Breast epithelium (tissue), 3 donors: ENCODE measurements at regions not wholly inside any gene's neighbourhood (a gene's known extent, or its start where the extent isn't known, plus 50 kb on each side); places are given as distances from the start of the nearest gene placed in this dataset.

ENCODE experiments used
- POLR2A ChIP-seq: fragments of 450-650 bp; IDR thresholded peaks from one replicate; pipeline ENCODE4 v1.6.1; 2016; ENCODE audit warnings: antibody characterized with exemption, mild to moderate bottlenecking, moderate library complexity
- POLR2AphosphoS5 ChIP-seq, 3 donors: sonication (generic); formaldehyde crosslinking; IDR thresholded peaks; one replicate each; pipeline ENCODE4 v1.6.1; 2017; ENCODE audit warnings: antibody characterized with exemption in 3 of 3
- TF ChIP-seq, protein P1 (sequence below), 3 donors: fragments of 450-650 bp; IDR thresholded peaks; one replicate each; pipeline ENCODE4 v1.5.1; 2016 to 2017; ENCODE audit warnings: antibody characterized with exemption in 3 of 3, mild to moderate bottlenecking in 3 of 3, moderate library complexity in 3 of 3

DNA sequence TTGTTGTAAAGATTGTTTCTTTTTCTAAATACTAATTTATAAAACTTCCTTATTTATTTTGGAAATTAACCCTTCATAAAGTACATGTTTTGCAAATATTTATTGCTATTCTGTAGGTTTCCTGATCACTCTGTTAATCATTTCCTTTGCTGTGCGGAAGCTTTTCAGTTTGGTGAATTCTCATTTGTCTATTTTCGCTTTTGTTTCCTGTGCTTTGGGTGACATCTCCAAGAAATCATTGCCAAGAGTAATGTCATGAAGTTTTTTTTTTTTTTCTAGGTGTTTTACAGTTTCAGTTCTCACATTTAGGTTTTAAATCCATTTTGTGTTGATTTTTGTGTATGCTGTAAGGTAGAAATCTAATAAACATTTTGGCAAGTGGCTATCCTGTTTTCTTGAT is 1899.8 kb upstream of the ACO1 start:
- TF ChIP-seq, protein P1, sequence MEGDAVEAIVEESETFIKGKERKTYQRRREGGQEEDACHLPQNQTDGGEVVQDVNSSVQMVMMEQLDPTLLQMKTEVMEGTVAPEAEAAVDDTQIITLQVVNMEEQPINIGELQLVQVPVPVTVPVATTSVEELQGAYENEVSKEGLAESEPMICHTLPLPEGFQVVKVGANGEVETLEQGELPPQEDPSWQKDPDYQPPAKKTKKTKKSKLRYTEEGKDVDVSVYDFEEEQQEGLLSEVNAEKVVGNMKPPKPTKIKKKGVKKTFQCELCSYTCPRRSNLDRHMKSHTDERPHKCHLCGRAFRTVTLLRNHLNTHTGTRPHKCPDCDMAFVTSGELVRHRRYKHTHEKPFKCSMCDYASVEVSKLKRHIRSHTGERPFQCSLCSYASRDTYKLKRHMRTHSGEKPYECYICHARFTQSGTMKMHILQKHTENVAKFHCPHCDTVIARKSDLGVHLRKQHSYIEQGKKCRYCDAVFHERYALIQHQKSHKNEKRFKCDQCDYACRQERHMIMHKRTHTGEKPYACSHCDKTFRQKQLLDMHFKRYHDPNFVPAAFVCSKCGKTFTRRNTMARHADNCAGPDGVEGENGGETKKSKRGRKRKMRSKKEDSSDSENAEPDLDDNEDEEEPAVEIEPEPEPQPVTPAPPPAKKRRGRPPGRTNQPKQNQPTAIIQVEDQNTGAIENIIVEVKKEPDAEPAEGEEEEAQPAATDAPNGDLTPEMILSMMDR (IDR thresholded peaks at IDR 0.05) = no peak
- TF ChIP-seq POLR2AphosphoS5 (IDR thresholded peaks at IDR 0.05) = no peak
- TF ChIP-seq POLR2A = no peak
